ENCODE measurements at regions not wholly inside any gene's neighbourhood (a gene's known extent, or its start where the extent isn't known, plus 50 kb on each side); places are given as distances from the start of the nearest gene placed in this dataset.

- TF ChIP-seq, protein P1, sequence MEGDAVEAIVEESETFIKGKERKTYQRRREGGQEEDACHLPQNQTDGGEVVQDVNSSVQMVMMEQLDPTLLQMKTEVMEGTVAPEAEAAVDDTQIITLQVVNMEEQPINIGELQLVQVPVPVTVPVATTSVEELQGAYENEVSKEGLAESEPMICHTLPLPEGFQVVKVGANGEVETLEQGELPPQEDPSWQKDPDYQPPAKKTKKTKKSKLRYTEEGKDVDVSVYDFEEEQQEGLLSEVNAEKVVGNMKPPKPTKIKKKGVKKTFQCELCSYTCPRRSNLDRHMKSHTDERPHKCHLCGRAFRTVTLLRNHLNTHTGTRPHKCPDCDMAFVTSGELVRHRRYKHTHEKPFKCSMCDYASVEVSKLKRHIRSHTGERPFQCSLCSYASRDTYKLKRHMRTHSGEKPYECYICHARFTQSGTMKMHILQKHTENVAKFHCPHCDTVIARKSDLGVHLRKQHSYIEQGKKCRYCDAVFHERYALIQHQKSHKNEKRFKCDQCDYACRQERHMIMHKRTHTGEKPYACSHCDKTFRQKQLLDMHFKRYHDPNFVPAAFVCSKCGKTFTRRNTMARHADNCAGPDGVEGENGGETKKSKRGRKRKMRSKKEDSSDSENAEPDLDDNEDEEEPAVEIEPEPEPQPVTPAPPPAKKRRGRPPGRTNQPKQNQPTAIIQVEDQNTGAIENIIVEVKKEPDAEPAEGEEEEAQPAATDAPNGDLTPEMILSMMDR (IDR thresholded peaks at IDR 0.05): no peak
- no peak for TF ChIP-seq POLR2A (IDR thresholded peaks at IDR 0.05)
Observed at GRCh38 chr16:80199614-80200013, 341.2 kb upstream of the DYNLRB2 start.

Data from Peyer's patch (tissue), 4 donors.